GM21526 (cell line): ENCODE measurements at regions not wholly inside any gene's neighbourhood (a gene's known extent, or its start where the extent isn't known, plus 50 kb on each side); places are given as distances from the start of the nearest gene placed in this dataset.
A peak's percentile ranks its signal among the peaks of the same experiment; 100 is the strongest.

Source experiments
- ATAC-seq: cut with Tn5 transposase; IDR thresholded peaks from one replicate; pipeline ENCODE4 v1.9.1; 2021; ENCODE audit warnings: moderate library complexity; ENCODE audit not compliant: unreplicated experiment, low FRiP score

GRCh38 chr10:110395350-110396283 is 90.9 kb upstream of the SMNDC1 start:
- ATAC-seq, result peak; percentile 71

DNA sequence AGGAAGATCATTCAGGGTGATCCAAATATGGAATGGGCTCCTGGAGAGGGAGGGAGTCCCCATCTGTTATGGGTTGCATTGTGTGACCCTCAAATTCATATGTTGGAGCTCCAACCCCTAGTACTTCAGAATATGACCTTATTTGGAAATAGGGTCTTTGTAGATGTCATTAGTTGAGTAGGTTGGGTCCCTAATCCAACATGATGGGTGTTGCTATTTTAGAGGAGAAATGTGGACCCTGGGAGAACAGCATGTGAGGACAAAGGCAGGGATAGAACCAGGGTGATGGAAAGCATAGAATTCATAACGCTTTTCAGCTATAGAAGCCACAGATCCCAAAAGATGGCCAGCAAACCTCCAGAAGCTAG is 91.5 kb upstream of the SMNDC1 start:
- no peak for ATAC-seq

DNA sequence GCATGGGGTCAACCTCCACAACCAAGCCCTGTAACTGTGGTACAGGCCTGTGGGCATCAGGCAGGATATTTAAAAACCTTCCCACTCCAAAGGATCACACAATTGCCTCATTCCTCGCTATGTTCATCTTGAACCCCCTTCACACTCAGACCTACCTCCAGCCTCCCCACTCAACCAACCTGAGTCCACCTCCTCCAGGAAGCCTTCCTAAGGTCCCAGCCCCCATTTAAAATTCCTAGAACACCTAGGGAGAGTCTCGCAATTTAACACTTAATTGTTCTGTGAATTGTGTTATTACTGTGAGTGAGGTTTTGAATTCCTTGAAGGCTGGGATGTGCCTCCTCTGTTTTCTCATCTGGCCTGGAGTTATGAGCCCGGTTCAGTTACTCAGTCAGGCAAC is 93.1 kb upstream of the SMNDC1 start:
- ATAC-seq, result no peak

DNA sequence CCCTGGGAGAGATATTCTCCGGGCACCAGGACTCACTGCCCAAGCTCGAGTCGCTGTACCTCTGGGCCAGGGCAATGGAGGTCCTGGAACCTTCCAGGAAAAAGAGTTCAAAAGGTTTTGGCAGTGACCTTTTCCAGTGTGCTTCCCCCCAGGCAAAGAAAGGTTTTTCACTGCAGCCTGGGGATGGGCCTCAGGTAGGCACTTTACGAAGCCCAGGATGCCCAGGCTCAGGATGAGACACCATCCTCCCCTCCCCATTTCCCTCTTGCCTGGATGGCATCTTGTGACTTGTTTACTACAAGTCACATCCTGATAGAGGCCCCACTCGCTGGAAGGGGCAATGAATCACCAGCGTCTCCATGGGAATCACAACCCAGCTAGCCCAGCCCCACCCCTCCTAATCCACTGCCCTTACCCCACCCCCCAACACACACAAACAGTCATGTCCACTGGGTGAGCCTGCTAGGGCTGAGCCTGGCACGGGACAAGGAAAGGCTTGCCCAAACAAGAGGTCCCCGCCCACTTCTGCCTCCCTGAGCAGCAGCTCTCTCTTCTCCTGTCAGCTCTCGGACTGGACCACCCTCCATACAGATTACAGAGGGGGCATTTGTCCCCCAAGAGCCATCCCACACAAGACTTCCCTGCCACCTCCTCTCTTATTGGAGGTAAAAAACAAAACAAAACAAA is 93.8 kb upstream of the SMNDC1 start:
- no peak for ATAC-seq

DNA sequence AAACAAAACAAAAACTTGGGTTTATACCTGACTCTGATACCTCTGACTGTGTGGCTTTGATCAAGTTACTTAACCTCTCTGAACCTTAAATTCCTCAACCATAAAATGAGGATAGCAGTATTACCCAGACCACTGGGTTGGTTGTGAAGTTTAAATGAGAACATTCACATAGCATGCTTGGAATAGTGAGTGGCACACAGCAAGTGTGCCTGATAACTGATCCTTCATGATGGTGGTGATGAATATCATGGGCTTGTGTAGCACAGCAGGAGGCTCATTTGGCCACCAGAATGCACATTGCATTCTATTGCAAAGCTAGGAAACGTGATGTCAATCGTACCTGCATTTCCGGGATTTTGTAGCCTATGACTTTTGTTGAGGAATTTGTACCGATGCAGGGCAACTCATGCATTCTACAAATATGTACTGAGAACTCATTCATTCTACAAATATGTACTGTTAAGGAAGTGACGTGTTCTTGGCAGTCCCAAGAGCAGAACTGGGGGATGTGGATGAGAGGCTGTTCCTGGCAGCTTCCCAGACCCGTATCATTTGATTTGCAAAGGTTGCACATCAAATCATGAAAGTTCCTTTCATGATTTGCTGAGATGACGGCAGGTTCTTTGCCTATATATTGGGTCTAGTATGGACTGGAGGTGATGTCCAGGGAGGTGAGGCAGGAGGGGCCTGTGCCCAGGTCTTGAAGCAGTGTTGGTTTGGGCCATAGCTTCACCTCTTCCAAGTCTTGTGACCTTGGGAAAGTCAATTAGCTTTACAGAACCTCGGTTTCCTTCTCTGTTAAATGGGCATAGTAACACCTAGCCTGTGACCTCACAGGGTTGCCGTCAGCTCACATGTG is 94.6 kb upstream of the SMNDC1 start:
- ATAC-seq, result no peak

- no peak for ATAC-seq
These were observed 95.5 kb upstream of the SMNDC1 start for GRCh38 chr10:110399965-110400933.

- no peak for ATAC-seq
These were observed 96.2 kb upstream of the DUSP5 start for GRCh38 chr10:110401401-110402076.

GRCh38 chr10:110402077-110402416 is 95.7 kb upstream of the DUSP5 start:
- no peak for ATAC-seq

GRCh38 chr10:110403593-110403992 is 94.1 kb upstream of the DUSP5 start:
- ATAC-seq, result no peak

DNA sequence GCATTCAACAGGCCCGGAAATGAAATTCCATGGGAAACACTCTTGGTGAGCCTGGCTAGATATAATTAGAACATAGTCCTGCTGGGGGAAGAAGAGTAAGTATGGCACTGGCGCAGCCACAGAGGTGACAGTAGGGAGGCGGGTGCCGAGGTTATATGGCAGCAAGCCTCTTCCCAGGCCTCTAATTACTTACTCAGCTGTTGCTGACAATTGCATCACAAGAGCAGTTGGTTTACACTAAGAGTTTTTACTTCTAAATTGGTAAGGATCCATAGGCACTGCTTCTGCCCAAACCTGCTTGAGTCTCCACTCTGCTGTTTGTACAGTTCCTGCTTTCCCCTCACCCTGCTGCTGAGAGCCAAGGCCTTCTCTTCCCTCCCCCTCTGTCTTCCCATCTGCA is 93.3 kb upstream of the DUSP5 start:
- no peak for ATAC-seq

- ATAC-seq, result no peak
These were observed 92.9 kb upstream of the DUSP5 start for GRCh38 chr10:110404825-110405224.

GRCh38 chr10:110405380-110405779 is 92.3 kb upstream of the DUSP5 start:
- no peak for ATAC-seq

DNA sequence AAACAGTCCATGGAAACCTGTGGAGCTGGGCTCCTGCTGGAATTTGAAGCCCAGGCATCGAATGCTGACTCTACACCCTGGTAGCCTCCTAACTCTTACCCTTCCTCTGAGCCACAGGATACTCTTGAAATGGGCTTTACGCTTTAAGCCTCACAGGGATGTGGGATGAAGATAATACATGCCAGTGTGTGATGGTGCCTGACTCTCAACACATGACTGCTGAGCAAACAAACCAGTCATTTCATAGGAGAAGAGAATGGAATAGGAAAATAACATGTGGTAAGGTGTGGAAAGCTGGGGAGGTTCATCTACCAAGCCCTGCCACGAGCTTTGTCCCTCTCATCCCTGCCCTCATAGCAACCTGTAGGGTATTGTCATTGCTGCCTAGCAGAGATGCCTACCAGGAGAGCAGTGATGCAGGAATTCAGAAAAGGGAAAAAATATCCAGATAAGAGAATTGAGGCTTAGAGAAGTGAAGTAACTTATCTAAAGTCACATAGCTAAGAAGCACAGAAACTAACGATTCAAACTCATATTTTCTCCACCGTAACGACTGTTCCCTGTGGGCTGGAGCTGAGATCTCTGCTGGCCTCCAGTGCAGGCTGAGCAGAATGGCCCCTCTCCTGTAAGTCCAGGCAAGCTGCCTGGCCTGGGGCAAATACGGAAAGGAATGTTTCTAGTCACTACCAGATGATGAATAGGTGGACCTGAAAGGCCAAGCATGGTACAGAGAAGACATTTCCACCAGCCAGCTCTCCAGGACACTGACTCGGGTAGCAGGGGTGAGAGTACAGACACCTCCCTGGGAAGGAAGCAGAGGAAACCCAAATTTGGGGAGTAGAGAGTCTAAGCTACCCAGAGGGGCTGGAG is 90.2 kb upstream of the DUSP5 start:
- ATAC-seq, result no peak

DNA sequence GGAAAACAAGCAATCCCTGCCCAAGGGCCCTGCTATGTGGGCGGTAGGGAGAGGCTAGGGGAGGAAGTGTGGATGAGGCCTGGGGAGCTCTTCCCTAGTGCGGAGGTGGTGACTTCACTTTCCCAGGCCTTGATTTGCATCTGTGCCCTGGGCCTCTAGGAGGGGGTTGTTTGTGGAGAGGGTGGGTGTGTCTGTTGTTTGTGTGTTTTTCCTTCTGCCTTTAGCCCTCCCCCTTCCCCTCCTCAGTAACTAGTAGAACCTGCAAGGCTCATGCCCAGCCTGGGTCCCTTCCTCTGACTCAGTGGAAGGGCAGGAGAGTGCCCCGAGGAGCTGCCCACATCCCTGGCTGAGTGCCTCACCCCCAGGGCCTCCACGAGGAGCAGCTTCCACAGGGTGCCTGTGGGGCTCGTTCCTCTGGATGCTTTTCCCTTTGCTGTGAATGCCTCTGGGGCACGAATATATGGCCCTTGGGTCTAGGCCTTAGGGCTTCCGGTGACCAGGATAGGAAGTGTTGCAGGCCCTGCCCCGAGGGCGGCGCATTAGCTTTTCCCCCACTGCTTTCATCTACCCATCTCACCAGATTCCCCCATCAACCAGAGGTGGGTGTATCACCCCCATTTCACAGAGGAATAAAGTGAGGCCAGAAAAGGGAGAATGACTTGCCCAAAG is 89.4 kb upstream of the DUSP5 start:
- ATAC-seq, result no peak

- no peak for ATAC-seq
These were observed 88.8 kb upstream of the DUSP5 start for GRCh38 chr10:110408943-110409342.

- no peak for ATAC-seq
These were observed 88.2 kb upstream of the DUSP5 start for GRCh38 chr10:110409488-110409887.

GRCh38 chr10:110409926-110410325 is 87.8 kb upstream of the DUSP5 start:
- ATAC-seq, result peak; percentile 44
